CD14-positive monocyte (primary cell): ENCODE measurements at regions not wholly inside any gene's neighbourhood (a gene's known extent, or its start where the extent isn't known, plus 50 kb on each side); places are given as distances from the start of the nearest gene placed in this dataset.

Experiments used
- DNase-seq, 3 donors: peaks; one replicate each; pipeline ENCODE4 v3.0.0-alpha.2; 2011 to 2022
- H2AFZ ChIP-seq: 2 replicates; pipeline ENCODE4 v1.6.0; 2012; ENCODE audit warnings: mild to moderate bottlenecking, low read depth, low read length, inconsistent platforms; ENCODE audit not compliant: insufficient read depth, poor library complexity, severe bottlenecking
- H3K27ac ChIP-seq, 2 donors: 1 replicate in 1 of 2; 2 replicates in 1 of 2; pipeline ENCODE4 v1.5.1; 2012 to 2013; ENCODE audit warnings: low read length in 2 of 2, control low read depth in 1 of 2, inconsistent platforms in 1 of 2, low read depth in 1 of 2, mild to moderate bottlenecking in 1 of 2
- H3K27me3 ChIP-seq, 2 donors: one replicate each; pipeline versions ENCODE4 v1.6.0 to v1.6.1; 2011 to 2013; ENCODE audit warnings: low read length in 2 of 2; ENCODE audit not compliant: control insufficient read depth in 2 of 2, insufficient read depth in 2 of 2
- H3K36me3 ChIP-seq, 2 donors: replicated peaks in 1 of 2; 1 replicate in 1 of 2; 2 replicates in 1 of 2; pipeline versions ENCODE4 v1.5.1 to v1.6.1; 2012 to 2013; ENCODE audit warnings: low read length in 2 of 2, control low read depth in 1 of 2, inconsistent platforms in 1 of 2, mild to moderate bottlenecking in 1 of 2; ENCODE audit not compliant: insufficient read depth in 2 of 2, control insufficient read depth in 1 of 2
- H3K4me1 ChIP-seq, 2 donors: 1 replicate in 1 of 2; 2 replicates in 1 of 2; pipeline versions ENCODE4 v1.5.1 to v1.6.1; 2012 to 2013; ENCODE audit warnings: low read length in 2 of 2, control low read depth in 1 of 2, inconsistent platforms in 1 of 2, mild to moderate bottlenecking in 1 of 2, moderate library complexity in 1 of 2; ENCODE audit not compliant: insufficient read depth in 2 of 2, control insufficient read depth in 1 of 2
- H3K4me2 ChIP-seq: replicated peaks from 2 replicates; pipeline ENCODE3; 2012; ENCODE audit warnings: low read length, moderate library complexity, mild to moderate bottlenecking; ENCODE audit not compliant: poor library complexity, severe bottlenecking; ENCODE audit errors: extremely low read depth
- H3K4me3 ChIP-seq, 3 experiments: fragments of 200-600 bp in 1 of 3; sonication (generic) in 1 of 3; replicated peaks in 1 of 3; 1 replicate in 2 of 3; 2 replicates in 1 of 3; pipeline ENCODE4 v1.5.1; 2011 to 2013; ENCODE audit warnings: low read length in 3 of 3, mild to moderate bottlenecking in 3 of 3, control low read depth in 2 of 3, low read depth in 2 of 3, inconsistent platforms in 1 of 3, moderate library complexity in 1 of 3
- H3K79me2 ChIP-seq: 2 replicates; pipeline ENCODE4 v1.6.0; 2012; ENCODE audit warnings: mild to moderate bottlenecking, control low read depth, inconsistent platforms, low read length, moderate library complexity; ENCODE audit not compliant: insufficient read depth
- H3K9ac ChIP-seq: 2 replicates; pipeline ENCODE4 v1.6.0; 2017; ENCODE audit warnings: low read length, mild to moderate bottlenecking; ENCODE audit not compliant: insufficient read depth, poor library complexity, severe bottlenecking
- H3K9me3 ChIP-seq, 2 donors: replicated peaks in 1 of 2; 1 replicate in 1 of 2; 2 replicates in 1 of 2; pipeline versions ENCODE4 v1.5.1 to v1.6.1; 2012 to 2013; ENCODE audit warnings: low read length in 2 of 2, control low read depth in 1 of 2; ENCODE audit not compliant: control insufficient read depth in 1 of 2, insufficient read depth in 1 of 2
- H4K20me1 ChIP-seq: 2 replicates; pipeline ENCODE4 v1.6.0; 2012; ENCODE audit warnings: mild to moderate bottlenecking, low read length, control low read depth, moderate library complexity; ENCODE audit not compliant: insufficient read depth
- H3K27ac Mint-ChIP-seq, 7 donors: one replicate each; pipeline ENCODE4 v1.8.0; 2020; ENCODE audit warnings: mild to moderate bottlenecking in 7 of 7, mixed read lengths in 7 of 7, moderate library complexity in 6 of 7, inconsistent platforms in 2 of 7
- H3K27me3 Mint-ChIP-seq, 3 donors: one replicate each; pipeline ENCODE4 v1.8.0; 2021 to 2022; ENCODE audit warnings: low read depth in 3 of 3, mild to moderate bottlenecking in 3 of 3, mixed read lengths in 3 of 3, moderate library complexity in 3 of 3, inconsistent platforms in 1 of 3
- H3K36me3 Mint-ChIP-seq, 2 donors: one replicate each; pipeline ENCODE4 v1.8.0; 2020; ENCODE audit warnings: mixed read lengths in 2 of 2, inconsistent platforms in 1 of 2, mild to moderate bottlenecking in 1 of 2
- H3K4me1 Mint-ChIP-seq: one replicate; pipeline ENCODE4 v1.8.0; 2020; ENCODE audit warnings: mild to moderate bottlenecking, mixed read lengths
- H3K4me3 Mint-ChIP-seq, 2 donors: one replicate each; pipeline ENCODE4 v1.8.0; 2020; ENCODE audit warnings: mild to moderate bottlenecking in 2 of 2, mixed read lengths in 2 of 2, moderate library complexity in 1 of 2
- H3K9me3 Mint-ChIP-seq, 7 donors: one replicate each; pipeline ENCODE4 v1.8.0; 2020 to 2022; ENCODE audit warnings: mixed read lengths in 7 of 7, mild to moderate bottlenecking in 6 of 7, moderate library complexity in 6 of 7, inconsistent platforms in 2 of 7
- CTCF ChIP-seq: fragments of 200-600 bp; IDR thresholded peaks from one replicate; pipeline ENCODE4 v1.8.0; 2022; ENCODE audit warnings: antibody characterized with exemption, mild to moderate bottlenecking
- WGBS: methylation state at CpG from one replicate; pipeline ENCODE4 v1.1.5; 2013; ENCODE audit warnings: missing lambda C conversion rate; ENCODE audit not compliant: insufficient coverage; 5-methylcytosine and 5-hydroxymethylcytosine counted together
- intact Hi-C, 2 donors: fragments of 100-400 bp; cut with micrococcal nuclease; formaldehyde crosslinking; loops; one replicate each; pipeline versions ENCODE4 v1.15.0 to v1.15.1; 2023

DNA sequence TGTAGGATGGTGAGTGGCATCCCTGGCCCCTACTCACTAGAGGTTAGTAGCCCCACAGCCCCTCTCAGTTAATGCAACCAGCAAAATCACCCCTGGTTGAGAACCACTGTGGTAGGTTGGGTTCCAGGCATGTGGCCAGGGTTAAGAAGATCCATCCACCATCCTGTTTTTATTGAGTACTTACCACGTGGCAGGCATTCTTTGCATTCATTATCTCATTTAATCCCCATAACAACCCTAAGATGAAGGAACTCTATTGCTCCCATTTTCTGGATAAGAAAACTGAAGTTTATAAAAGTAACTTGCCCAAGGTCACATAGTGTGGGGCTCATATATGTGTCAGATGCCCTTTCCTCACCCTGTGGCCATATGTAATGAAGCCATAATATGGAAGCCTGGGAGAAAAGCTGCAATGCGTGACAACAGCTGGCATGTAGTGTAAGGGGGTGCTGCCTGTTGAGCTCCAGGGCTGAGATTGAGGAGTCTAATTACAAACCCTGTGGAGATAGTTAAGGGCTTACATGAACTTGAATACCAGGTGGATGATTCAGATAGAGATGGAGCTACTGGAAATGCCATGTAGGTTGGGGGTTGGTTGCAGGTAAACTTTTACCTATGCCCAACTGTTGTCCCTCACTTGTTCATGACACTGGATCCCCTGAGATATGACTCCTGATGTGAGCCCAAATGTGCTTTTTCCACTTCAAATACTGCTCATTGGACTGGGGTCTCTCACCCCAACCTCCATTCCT lies 100.2 kb upstream of the PGRMC2 start:
- Histone ChIP-seq H3K9me3 (no peaks in the 10 kb centered on the region), H3K79me2 (no peaks in the 10 kb centered on the region), H3K36me3 (no peaks in the 10 kb centered on the region), H2AFZ (no peak overlapping the region), H3K27me3 (no peaks in the 10 kb centered on the region), H3K4me1 (peaks cover 0 to 4% of the 10 kb centered on the region in 2 donors), H4K20me1 (no peaks in the 10 kb centered on the region), H3K9ac (no peak overlapping the region), H3K4me3 (no peak overlapping the region), H3K4me2 (no peak overlapping the region), H3K27ac (no peak overlapping the region)
- no peak for TF ChIP-seq CTCF
- 100% methylated on average over 1 of the region's 2 CpGs for WGBS
- Mint-ChIP-seq H3K4me1 (peaks cover 16% of the 10 kb centered on the region), H3K27me3 (peaks cover 0 to 2% (median 1%) of the 10 kb centered on the region in 3 donors), H3K36me3 (no peaks in the 10 kb centered on the region), H3K9me3 (peaks cover 0 to 2% (median 0%) of the 10 kb centered on the region in 7 donors), H3K27ac (no peak overlapping the region), H3K4me3 (no peak overlapping the region)
- DNase-seq = no peak
- intact Hi-C loops = no loop called here

GRCh38 chr4:128386761-128387599 lies 99.4 kb upstream of the PGRMC2 start:
- Mint-ChIP-seq H3K9me3 (peaks cover 0 to 4% (median 1%) of the 10 kb centered on the region in 7 donors), H3K27me3 (peaks cover 0 to 2% (median 1%) of the 10 kb centered on the region in 3 donors), H3K36me3 (no peaks in the 10 kb centered on the region), H3K4me1 (peaks cover 16% of the 10 kb centered on the region), H3K27ac (peak overlapping the region in 5 of 7 donors; percentile 5 to 58 (median 9)), H3K4me3 (peak overlapping the region; percentile 49 to 66)
- Histone ChIP-seq H3K9ac (no peak overlapping the region), H3K9me3 (no peaks in the 10 kb centered on the region), H2AFZ (no peak overlapping the region), H3K4me3 (no peak overlapping the region), H3K27ac (no peak overlapping the region), H3K27me3 (no peaks in the 10 kb centered on the region), H3K79me2 (no peaks in the 10 kb centered on the region), H4K20me1 (no peaks in the 10 kb centered on the region), H3K4me1 (peaks cover 0 to 4% of the 10 kb centered on the region in 2 donors), H3K36me3 (no peaks in the 10 kb centered on the region), H3K4me2 (peak overlapping the region; percentile 21)
- TF ChIP-seq CTCF = no peak
- DNase-seq = peak in 2 of 3 donors; percentile 2 to 23
- intact Hi-C loops = no loop called here
- 42% methylated on average over 13 of the region's 15 CpGs for WGBS
